IPS-NIHi7 (cell line): ENCODE measurements at regions not wholly inside any gene's neighbourhood (a gene's known extent, or its start where the extent isn't known, plus 50 kb on each side); places are given as distances from the start of the nearest gene placed in this dataset.

Experiments
- DNase-seq: peaks from one replicate; pipeline ENCODE4 v3.0.0; 2012; ENCODE audit warnings: mixed read lengths; ENCODE audit errors: extremely low spot score

GRCh38 chr13:73757481-73758233 is 376.5 kb downstream of the KLF12 start:
- no peak for DNase-seq

GRCh38 chr13:73754727-73755292 is 379.4 kb downstream of the KLF12 start:
- DNase-seq: peak; percentile 43

GRCh38 chr13:73754241-73754640 is 380.0 kb downstream of the KLF12 start:
- no peak for DNase-seq

GRCh38 chr13:73751290-73751689 is 382.9 kb downstream of the KLF12 start:
- DNase-seq: no peak

- DNase-seq: no peak
These were observed 385.8 kb downstream of the KLF12 start for GRCh38 chr13:73748404-73748803.

GRCh38 chr13:73745190-73745589 is 389.0 kb downstream of the KLF12 start:
- no peak for DNase-seq

GRCh38 chr13:73742982-73743381 is 391.2 kb downstream of the KLF12 start:
- DNase-seq: no peak

- DNase-seq: no peak
These were observed 392.5 kb downstream of the KLF12 start for GRCh38 chr13:73741742-73742141.

GRCh38 chr13:73741111-73741510 is 393.1 kb downstream of the KLF12 start:
- DNase-seq: peak; percentile 15

- DNase-seq: no peak
These were observed 393.5 kb downstream of the KLF12 start for GRCh38 chr13:73740666-73741065.

- no peak for DNase-seq
These were observed 394.8 kb downstream of the KLF12 start for GRCh38 chr13:73739394-73739793.

GRCh38 chr13:73738626-73739025 is 395.6 kb downstream of the KLF12 start:
- no peak for DNase-seq

GRCh38 chr13:73737214-73737613 is 397.0 kb downstream of the KLF12 start:
- no peak for DNase-seq

- no peak for DNase-seq
These were observed 400.5 kb downstream of the KLF12 start for GRCh38 chr13:73733706-73734105.

GRCh38 chr13:73732350-73732749 is 401.9 kb downstream of the KLF12 start:
- DNase-seq: no peak

GRCh38 chr13:73731564-73731963 is 402.6 kb downstream of the KLF12 start:
- peak; percentile 31 for DNase-seq

- peak; percentile 14 for DNase-seq
These were observed 404.2 kb downstream of the KLF12 start for GRCh38 chr13:73730014-73730413.

- DNase-seq: no peak
These were observed 405.2 kb downstream of the KLF12 start for GRCh38 chr13:73729046-73729445.

GRCh38 chr13:73722120-73722519 is 412.1 kb downstream of the KLF12 start:
- peak; percentile 22 for DNase-seq

- no peak for DNase-seq
These were observed 412.6 kb downstream of the KLF12 start for GRCh38 chr13:73721571-73721970.

- no peak for DNase-seq
These were observed 413.9 kb downstream of the KLF12 start for GRCh38 chr13:73720216-73720840.

- DNase-seq: no peak
These were observed 416.0 kb downstream of the KLF12 start for GRCh38 chr13:73718246-73718645.

- DNase-seq: no peak
These were observed 416.6 kb downstream of the KLF12 start for GRCh38 chr13:73717632-73718031.
